Amygdala (tissue), 56 donors: ENCODE measurements at regions not wholly inside any gene's neighbourhood (a gene's known extent, or its start where the extent isn't known, plus 50 kb on each side); places are given as distances from the start of the nearest gene placed in this dataset.
"Not testable (repeated sequence)": the region's sequence is repeated elsewhere in the genome, so short reads cannot be mapped to it uniquely, and the experiment has no call there.

ENCODE experiments used
- DNase-seq, 56 donors: peaks; one replicate each; lab custom pipeline; 2025; lab: John Stamatoyannopoulos, UW

- DNase-seq = peak in 1 of 56 donors; percentile 9
These were observed 393.6 kb upstream of the TPM1 start for GRCh38 chr15:62648954-62649353.

- DNase-seq = peak in 21 of 56 donors; percentile 6 to 72 (median 20)
These were observed 392.6 kb upstream of the TPM1 start for GRCh38 chr15:62649793-62650420.

- peak in 1 of 56 donors; percentile 25 for DNase-seq
These were observed 389.4 kb upstream of the TPM1 start for GRCh38 chr15:62653122-62653521.

- no peak for DNase-seq
These were observed 386.5 kb upstream of the TPM1 start for GRCh38 chr15:62656071-62656470.

GRCh38 chr15:62657501-62657900 is 385.0 kb upstream of the TPM1 start:
- DNase-seq = not testable (repeated sequence)

- DNase-seq = peak in 25 of 56 donors; percentile 5 to 47 (median 23)
These were observed 384.0 kb upstream of the TPM1 start for GRCh38 chr15:62658498-62658897.

GRCh38 chr15:62663547-62663946 is 379.0 kb upstream of the TPM1 start:
- DNase-seq = no peak

- no peak for DNase-seq
These were observed 377.1 kb upstream of the TPM1 start for GRCh38 chr15:62665449-62665848.

GRCh38 chr15:62666046-62666445 is 376.5 kb upstream of the TPM1 start:
- no peak for DNase-seq

- DNase-seq = no peak
These were observed 370.3 kb upstream of the TPM1 start for GRCh38 chr15:62672268-62672667.

- DNase-seq = no peak
These were observed 365.7 kb upstream of the TPM1 start for GRCh38 chr15:62676891-62677290.

- DNase-seq = no peak
These were observed 360.3 kb upstream of the TPM1 start for GRCh38 chr15:62681939-62682896.

GRCh38 chr15:62683192-62683591 is 359.4 kb upstream of the TPM1 start:
- not testable (repeated sequence) for DNase-seq

GRCh38 chr15:62684123-62684808 is 358.3 kb upstream of the TPM1 start:
- peak in 1 of 56 donors; percentile 2 for DNase-seq

GRCh38 chr15:62691008-62691407 is 351.5 kb upstream of the TPM1 start:
- DNase-seq = no peak

GRCh38 chr15:62697636-62698035 is 344.9 kb upstream of the TPM1 start:
- no peak for DNase-seq

GRCh38 chr15:62698646-62699045 is 343.9 kb upstream of the TPM1 start:
- DNase-seq = no peak

GRCh38 chr15:62706317-62706716 is 336.2 kb upstream of the TPM1 start:
- DNase-seq = no peak

GRCh38 chr15:62708470-62708869 is 334.1 kb upstream of the TPM1 start:
- DNase-seq = no peak

GRCh38 chr15:62709261-62709660 is 333.3 kb upstream of the TPM1 start:
- no peak for DNase-seq
